NCI-H1105 treated with DMSO at 0.1 percent for 48 hours (cell line): ENCODE measurements at regions not wholly inside any gene's neighbourhood (a gene's known extent, or its start where the extent isn't known, plus 50 kb on each side); places are given as distances from the start of the nearest gene placed in this dataset.
"Not testable (repeated sequence)": the region's sequence is repeated elsewhere in the genome, so short reads cannot be mapped to it uniquely, and the experiment has no call there.

Source experiments
- DNase-seq: peaks from one replicate; lab custom pipeline; 2025; lab: John Stamatoyannopoulos, UW

DNA sequence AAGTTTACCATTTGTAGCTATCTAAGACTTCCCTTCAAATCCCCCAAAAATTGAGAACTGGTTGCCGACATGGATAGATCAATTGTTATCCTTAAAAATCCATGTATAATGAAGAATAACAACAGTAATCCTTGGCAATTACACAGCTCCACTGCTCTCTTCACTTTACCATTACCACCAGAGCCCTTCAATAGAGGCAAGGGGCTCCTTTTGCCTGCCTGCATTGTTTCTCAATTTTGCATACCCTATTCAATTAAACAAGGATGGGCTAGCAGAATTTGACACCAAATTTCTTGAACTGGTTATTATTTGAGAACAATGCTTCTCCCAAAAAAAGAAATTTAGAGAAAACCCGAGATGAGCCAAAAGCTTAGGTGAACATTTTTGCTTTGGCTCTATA lies 387.8 kb upstream of the PKN2 start:
- DNase-seq: no peak

DNA sequence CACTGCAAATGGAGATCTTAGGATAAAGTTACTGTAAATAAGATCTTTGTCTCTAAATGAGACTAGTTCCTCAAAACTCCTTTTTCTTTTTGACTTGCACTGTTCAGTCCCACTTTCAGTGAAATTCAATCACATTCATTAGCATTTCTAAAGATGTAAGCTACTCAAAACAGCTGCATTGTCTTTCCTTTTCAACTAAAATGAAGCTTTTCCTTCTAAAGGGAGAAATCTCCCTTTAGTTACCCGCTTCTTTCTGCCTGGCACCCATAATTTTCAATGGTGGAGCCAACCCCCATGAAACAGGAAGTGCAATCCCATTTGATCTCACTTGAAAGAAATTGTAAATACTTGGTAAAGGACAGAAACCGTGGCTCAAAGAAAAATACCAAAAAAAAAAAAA lies 387.4 kb upstream of the PKN2 start:
- DNase-seq: no peak

DNA sequence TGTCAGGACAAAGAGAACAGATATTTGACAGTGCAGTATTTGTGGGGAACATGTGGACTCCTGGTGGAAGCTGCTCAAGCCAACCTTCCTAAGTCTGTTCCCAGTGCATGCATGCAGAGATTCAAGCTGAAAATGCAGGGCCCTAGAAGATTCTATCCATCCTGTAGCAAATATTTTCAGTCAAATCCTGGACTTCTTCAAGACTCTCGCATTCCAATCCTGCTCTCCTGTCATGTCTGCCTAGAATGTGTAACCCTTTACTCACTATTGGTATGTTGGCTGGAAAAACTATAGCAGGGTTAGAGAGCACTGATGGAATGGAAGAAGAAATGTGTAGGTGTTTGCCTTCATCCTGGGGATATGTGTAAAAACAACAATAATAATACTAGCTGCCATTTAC lies 385.6 kb upstream of the PKN2 start:
- DNase-seq: no peak

DNA sequence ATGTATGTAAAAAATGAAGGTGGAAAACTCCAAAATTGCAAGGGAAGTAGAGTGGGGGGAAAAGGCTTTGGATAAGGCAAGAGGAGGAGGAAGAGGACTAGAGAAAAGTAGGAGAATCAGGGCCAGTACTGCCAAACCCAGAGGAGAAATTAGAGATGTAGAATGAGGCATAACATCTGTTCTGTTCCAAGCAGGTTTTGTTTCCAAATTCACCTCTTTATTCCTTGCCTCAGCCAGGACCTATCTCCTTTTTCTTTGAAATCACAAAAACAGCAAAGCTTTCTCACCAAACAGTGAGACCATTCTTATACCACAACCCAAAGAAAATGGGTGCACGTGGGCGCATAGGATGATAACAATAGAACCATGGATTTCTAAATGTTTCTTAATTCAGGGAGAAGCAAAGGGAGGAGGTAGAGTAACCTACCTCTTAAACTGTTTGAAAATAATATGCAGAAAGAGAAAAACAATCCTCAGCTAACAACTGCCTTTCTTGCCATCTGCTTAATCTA lies 383.3 kb upstream of the PKN2 start:
- DNase-seq: no peak

DNA sequence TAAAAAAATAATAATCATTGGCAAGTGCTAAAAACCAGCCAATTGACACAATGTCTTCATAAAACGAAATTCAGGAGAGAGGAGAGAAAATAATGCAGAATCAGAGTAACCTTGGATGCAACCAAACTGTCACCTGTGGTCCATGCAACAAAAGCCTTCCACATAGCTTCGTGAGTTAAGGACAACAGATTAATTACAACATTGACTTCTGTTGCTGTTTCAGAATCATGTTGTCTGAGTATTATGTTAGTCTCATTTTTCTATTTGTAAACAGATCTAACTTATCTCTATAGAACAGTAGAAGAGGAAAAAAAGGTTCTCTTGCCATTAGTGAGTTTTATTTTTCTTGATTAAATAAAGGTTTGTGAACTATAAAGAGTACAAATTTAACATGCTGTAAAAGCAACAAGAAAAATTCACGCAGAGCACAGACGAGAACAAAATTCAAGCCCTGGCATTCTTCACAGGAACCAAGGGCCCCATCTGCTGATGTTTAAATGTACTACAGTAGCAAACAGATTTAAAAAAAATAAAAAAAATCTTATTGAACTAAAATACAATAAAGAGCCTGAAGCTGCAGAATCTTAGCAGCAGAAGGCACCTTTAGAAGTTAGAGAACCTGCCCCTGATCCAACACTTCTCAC lies 381.1 kb upstream of the PKN2 start:
- peak; percentile 13 for DNase-seq

DNA sequence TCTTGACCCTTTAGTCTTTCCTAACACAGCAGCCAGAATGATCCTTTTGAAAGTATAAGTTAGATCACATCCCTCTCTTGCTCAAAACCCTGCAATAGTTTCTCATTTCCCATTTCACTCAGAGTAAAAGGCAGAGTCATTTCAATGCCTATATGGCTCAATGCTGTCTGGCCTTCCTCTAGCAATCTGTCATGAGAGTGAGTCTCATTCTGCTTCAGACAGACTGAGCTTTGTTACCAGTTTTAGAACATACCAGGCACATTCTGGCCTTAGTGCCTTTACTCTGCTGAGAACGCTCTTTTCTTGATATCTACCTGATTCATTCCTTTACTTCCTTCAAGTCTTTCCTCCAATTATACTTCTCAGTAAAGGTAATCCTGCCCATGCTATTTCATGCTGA lies 372.8 kb upstream of the PKN2 start:
- no peak for DNase-seq

DNA sequence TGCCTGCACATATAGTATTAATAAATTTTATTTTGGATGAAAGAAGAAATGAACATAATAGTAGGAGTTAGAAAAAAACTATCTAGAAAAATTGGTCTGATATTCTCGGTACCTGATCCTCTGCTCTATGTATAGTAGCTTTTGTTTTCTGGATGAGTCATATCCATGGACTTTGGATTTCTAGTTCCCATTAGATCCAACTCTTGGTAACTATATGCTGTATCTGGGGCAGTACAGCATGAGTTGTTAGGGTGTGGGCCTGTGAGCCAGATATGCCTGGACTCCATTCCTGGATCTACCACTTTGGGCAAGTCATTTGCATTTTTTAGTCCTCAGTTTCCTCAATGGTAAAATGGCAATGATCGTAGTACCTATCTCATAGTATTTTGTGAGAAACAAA lies 372.2 kb upstream of the PKN2 start:
- DNase-seq: no peak

DNA sequence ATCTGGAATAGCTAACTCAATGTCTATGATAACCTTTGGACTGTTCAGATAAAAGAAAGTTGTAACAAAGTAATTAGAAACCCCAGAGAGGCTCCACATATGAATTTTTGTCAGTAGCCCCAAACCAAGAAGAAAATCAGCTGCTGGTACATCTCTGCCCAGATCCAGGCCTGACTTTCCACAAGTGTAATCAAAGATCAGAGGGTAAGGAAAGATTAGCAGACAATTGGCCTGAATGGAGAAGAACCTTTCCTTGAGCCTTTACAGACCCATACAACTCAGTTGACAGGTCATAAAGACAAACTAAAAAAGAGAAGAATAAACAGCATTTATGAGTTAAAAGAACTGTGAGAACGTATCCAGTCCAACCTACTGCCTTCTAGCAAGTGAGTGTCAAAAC lies 366.7 kb upstream of the PKN2 start:
- no peak for DNase-seq

DNA sequence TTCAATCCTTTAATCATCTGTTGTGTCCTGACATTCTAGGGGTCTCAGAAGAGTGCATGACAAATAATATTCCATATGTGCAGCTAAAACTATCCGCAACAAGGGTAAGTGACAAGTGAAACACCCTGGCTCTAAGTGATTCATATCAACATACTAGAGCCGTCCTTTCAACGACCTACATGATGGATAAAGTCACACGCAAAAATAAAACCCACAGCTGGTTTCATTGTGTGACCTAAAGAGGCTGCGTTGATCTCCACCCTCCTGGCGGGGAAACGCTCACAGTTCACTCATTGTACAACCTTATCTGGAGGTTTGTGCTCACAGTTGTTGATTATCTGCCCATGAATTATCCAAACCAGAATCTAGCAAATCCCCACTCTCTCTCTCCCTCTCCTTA lies 365.3 kb upstream of the PKN2 start:
- no peak for DNase-seq

DNA sequence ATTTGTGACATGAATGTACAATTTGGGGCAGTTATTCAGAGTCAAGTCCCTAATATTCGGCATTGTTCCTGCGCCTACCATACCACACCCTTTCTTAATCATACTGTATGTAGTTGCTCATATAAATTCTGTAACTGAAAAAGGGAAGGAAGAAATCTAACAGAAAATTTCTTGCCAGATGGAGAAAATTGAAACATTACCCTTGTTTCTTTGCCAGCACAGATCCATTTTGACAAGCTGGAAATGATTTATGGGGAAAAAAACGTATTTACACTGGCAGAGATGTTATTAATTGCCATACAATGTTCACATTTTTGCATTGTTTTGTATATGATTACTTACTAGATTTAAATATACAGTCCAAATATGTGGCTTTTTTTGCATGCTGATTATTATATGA lies 363.8 kb upstream of the PKN2 start:
- no peak for DNase-seq

DNA sequence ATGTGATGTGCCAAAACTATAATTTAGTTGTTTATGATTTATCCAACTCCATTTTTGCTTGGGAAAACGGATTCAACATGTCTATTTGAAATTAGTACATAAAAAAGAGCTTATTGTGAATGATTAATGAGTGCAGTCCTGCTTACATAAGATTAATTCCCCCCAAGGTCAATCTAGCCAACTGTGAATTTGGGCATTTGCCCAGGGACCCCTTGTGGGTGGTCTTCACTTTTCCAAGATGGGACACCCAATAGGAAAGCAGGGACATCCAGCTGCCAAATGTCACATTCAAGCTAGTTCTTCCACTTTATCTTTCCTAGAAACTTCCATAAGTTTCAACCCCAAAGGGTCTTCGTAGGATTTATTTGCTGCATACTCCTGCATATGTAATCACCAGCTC lies 362.4 kb upstream of the PKN2 start:
- no peak for DNase-seq

DNA sequence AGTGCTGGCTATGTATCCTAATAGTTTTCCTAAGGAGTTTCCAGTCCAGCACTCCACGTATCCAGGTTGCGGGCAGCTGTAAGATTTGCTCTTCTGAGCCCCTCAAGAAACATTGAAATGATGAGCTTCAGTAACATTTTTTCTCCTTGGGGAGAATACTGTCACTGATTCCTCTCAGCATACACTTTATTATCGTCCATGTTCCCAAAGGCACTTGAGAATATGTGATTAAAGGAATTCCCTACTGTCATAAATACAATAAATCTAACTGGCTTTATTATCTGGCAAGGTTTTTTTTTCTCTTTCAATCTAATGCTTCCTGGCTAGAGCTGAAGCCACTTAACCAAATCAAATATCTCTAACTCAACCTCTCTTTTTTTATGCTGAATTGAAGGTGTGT lies 359.2 kb upstream of the PKN2 start:
- DNase-seq: no peak

DNA sequence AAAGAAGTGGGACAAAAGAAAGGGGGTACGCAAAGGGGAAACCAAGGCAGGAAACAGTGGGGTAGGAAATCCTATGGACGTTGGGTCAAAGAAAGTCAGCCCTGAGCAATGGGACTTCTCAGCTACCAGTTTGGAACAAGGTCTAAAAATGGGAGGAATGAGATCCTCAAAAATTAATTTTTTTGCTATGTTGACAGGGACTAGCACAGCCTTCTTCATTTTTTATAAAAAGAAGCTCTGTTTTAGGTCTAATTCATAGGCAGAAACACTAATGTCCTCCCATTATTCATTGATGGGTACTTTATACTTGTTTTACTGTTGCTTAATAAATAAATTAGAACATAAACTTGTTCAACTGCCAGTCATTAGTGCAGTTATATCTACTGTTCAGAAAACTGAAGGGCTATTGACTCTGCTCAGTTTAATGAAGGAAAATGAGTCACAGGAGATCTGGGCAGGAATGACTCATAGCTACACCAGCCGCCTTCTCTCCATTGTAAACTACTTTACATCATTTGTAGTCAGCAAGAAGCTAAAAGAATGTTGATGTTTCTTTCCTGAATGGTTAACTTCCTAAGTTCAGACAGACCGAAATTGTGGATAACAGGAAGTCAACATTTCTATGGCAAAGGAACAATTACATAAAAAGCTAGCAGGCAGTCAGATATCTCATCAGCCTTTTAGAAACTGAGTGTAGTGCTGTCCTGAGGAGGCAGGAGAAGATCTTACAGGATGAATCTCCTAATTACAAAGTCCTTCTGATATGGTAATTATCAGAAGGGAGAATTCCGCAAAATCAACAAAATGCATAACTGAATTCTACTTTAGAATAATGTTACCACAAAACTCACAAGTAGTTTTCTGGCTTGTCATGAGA lies 356.4 kb upstream of the PKN2 start:
- DNase-seq: no peak

DNA sequence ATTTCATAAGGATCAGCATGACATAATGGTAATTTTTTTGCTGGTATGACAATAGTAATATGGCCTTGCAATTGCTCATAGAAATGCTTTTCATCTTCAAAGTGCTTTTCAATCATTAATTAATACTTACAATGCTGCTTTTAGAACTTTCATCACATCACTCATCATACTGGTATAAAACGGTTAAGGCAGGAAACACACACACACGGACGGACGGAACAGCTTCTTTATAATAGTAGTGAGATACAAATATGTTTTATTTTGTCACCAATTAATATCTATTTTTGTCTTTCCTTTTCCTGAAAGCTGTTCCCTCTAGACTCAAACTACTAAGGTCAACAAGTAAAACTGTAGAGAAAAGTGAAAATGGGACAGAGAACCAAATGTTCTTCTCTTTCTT lies 353.9 kb upstream of the PKN2 start:
- no peak for DNase-seq

DNA sequence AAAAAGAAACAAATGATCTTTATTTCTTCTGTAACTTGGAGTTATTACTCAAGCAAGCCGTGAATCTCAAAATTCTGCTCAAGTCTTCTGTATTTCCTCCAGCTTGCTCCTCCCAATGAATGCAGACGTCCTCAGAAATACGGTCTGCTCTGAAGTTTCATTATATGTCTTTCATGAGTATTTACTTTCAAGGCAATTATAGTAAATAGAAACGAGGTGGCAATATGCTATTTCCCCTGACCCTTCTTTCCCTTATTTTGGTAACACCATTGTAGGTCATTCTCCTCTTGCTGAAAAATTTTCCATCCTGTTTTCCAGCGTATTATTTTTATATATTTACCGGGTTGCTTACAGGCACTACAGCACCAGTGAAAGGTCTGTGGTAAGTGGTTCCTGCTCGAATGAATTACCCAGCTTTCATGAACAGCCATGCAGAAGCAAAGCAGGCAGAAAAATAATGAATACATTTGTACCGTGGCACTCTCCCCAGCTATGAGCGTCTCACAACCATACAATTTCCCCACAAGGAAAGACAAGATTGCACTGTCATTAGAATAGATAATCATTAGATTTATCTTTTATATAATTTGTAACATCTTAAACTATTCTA lies 350.9 kb upstream of the PKN2 start:
- no peak for DNase-seq

DNA sequence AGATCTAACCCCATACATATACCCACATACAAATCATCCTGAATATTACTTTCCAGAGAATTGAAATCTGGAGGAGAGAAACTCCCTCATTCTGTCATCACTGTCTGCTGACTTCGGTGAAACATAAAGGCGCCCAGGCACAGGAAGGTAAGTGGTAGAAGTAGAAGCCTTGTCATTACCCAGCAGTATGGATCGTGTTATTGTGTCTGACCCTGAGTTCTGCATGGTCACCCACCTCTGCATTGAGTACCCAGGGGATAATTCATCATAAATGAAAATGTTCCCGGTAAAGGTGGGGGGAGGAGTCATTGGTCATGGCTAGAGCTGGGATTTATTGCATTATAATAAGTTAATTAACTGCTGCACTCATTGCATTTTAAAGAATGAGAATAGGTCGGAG lies 342.6 kb upstream of the PKN2 start:
- DNase-seq: peak; percentile 82

DNA sequence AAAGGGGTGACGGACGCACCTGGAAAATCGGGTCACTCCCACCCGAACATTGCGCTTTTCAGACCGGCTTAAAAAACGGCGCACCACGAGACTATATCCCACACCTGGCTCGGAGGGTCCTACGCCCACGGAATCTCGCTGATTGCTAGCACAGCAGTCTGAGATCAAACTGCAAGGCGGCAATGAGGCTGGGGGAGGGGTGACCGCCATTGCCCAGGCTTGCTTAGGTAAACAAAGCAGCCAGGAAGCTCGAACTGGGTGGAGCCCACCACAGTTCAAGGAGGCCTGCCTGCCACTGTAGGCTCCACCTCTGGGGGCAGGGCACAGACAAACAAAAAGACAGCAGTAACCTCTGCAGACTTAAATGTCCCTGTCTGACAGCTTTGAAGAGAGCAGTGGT lies 342.0 kb upstream of the PKN2 start:
- not testable (repeated sequence) for DNase-seq

DNA sequence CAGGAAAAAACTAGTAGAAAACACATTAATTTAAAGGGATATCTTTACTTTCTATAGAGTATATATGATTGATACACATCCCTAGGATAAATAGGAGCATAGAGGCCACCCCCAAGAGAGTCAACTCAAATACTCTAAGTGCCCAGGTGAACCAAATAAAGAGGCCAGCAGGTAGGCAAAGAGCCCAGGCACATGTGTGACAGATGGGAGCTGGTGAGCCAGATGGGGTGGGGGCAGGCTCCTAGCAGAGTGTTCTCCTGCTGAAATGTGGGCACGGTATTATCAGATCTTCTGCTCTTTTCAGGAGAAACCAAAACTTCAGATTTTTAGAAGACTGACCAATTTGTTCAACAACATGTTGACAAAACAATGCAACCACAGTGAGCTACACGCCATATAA lies 333.4 kb upstream of the PKN2 start:
- DNase-seq: no peak

DNA sequence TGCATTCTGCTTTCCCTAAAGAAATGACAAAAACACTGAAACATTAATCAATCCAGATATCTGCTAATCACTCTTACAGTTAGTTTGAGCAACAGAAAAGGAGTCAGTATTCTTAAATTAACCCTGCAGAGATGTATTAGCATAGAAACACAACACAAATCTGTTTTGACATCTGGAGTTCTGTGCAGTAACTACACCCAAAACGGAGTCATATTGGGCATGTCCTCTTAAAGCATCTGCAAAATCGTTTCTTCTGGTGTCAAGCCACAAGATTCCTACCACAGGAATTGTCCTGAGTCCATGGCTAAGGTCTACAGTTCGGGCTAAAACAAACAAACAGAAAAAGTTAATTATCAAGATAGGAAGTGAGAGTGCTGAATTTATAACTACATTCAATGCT lies 332.1 kb upstream of the PKN2 start:
- DNase-seq: no peak

DNA sequence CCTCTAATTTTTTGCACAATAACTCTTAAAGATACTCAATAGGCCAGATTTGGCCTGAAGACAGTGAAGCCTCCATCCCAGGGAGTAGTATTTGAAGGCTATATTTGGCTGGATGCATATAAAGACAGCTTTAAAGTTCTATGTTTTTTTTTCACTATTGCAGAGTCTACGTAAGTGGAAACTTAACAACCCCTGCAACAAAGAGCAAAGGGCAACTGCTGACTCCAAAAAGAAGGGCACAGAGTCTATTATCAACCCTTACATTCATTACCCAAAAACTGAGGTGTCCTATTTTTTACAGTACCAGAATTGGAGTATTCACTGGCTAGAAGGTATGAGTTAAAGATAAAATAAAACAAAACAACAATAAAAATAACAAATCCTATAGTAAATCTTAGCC lies 329.8 kb upstream of the PKN2 start:
- DNase-seq: no peak

DNA sequence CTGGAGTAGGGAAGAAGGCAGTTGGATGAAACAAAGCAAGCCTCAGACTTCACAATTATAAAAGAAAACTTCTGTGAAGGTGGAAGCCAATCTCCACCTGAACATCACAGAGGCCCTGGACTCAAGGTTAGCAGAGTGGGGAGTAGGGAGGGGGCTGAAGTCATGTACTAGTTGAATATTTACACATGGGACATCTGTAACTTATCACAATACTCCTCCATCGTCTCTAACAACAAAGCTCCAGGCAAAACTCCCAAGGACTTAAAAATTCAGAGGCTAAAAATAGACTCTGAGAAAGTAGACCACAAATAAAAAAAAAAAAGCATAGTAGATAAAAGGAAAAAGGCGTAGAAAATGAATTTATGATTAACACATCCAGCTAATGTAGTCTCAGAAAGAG lies 326.3 kb upstream of the PKN2 start:
- no peak for DNase-seq

DNA sequence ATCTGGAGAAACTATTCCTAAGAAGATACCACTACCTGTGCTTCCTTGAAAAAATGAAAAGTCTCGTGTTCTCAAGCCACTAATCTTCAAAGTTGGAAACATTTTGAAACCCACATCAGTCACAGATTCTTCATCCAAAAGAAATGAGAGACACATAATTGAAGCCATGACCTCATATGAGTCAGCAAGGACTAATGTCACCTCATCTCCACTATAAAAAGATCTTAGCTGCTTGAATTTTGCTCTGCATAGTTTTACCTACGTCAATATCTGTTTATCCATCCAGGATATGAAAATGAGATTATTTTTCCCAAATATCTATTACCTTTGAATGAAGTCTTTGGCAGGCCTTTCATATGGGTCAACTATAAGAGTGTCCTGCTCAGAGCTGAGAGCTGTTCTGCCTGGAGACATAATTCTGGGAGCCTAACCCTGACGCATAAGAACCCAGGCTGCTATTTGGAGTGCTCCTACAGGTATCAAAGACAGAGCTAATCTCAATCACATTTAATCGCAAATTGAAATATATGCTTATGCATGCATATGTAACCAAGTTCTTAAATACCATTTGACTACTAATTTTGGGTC lies 312.5 kb upstream of the PKN2 start:
- no peak for DNase-seq

DNA sequence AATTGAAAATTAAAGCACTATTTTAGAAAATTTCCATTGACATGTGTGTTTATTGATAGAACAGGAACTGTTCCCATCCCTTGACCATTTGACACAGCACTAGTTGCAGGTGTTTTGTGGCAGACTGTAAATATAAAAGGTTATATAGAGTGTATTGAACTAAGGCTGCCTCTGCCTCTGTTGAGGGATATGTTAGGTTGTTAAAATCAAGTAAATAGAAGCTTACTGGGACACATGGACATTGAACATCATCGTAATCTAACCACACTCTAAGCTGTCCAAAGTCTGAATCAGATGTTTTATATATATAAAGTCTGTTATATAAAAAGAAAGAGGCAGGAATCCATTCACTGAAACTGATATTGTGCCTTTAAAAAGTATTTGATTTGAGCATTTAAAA lies 308.1 kb upstream of the PKN2 start:
- DNase-seq: no peak
